HG03354 (cell line): ENCODE measurements at regions not wholly inside any gene's neighbourhood (a gene's known extent, or its start where the extent isn't known, plus 50 kb on each side); places are given as distances from the start of the nearest gene placed in this dataset.

Source experiments
- ATAC-seq: cut with Tn5 transposase; IDR thresholded peaks from one replicate; pipeline ENCODE4 v1.9.1; 2021; ENCODE audit warnings: mild to moderate bottlenecking; ENCODE audit not compliant: unreplicated experiment, poor library complexity, severe bottlenecking

- ATAC-seq = no peak
These were observed 99.1 kb downstream of the HRH4 start for GRCh38 chr18:24559526-24559925.

DNA sequence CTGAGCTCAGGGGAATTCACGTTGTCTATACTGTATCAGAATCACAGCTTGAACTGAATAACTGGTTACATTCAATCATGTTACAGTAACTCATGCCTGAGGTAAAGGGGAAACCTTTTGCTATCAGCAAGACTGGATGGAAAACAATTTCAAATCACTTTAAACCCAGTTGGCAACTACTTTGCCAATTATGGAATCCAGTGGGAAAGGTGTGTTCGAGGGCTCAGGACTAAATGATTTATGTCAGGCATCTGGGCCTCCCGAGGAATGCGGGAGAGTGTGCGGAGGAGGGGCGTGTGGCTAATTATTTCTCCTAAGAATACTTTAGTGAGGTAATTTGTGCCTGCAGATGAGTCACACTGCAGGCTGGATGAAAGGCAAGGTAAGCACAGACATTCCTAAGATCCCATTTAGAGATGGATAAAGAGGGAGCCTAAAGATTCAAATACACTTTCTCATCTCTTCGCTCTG, 100.1 kb downstream of the HRH4 start:
- ATAC-seq = no peak

DNA sequence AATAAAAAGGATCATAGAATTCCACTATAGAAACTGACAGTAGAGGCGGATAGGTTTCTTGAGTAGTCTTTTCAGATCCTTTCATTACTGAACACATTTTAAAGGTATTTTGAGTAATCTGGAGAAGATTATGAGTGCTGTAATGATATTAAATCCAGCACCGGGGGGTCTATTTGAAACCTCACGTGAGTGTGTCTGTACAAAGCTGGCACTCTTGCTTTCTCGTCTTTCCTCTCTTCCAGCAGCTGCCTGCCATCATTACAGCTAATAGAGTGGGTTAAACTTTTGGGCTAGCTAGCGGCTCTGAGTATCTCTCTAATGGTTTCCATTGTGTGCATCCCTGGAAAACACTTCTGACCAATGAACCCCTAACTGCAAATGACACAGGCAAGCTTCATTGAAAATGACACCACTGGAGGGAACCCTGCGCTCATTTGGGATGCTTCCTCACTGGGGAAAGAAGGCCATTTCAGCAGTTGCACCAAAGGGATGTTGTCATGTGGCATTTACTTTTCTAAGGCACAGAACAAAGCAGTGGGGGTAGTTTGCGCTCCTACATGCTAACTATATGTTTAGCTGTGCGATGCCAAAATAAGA, 101.0 kb downstream of the HRH4 start:
- ATAC-seq = no peak

- no peak for ATAC-seq
These were observed 106.8 kb downstream of the HRH4 start for GRCh38 chr18:24567199-24567598.

DNA sequence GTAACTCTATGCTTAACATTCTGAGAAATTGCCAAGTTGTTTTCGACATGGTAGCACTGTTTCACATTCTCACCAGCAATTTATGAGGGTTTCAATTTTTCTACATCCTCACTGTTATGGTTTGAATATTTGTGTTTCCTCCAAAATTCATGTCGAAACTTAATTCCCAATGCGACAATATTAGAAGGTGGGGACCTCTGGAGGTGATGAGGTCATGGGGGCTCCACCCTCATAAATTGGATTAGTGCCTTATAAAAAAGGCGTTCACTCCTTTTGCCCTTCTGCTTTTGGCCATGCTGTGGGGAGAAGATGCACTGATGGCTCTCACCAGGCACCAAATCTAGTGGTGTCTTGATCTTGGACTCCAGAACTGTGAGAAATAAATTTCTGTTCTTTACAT, 110.3 kb downstream of the HRH4 start:
- no peak for ATAC-seq

- no peak for ATAC-seq
These were observed 122.3 kb downstream of the HRH4 start for GRCh38 chr18:24582771-24583170.

DNA sequence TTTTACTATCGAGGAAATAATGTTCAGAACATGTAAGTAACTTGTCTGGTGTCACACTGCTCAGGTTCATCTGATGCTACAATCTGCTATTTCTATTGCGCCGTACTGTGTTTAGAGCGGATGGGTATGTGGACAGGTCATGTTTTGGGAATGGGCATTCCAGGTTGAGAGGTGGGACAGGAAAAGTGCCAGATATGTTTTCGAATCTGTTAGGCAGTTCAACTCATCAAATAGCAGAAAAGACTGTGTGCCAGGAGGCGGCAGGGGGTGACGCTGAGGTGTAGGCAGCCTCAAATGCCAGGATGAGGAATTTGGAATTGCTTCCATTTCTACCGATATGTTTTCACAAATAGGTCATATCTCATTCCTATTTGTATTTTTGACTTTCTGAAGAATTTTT, 123.8 kb downstream of the HRH4 start:
- no peak for ATAC-seq

DNA sequence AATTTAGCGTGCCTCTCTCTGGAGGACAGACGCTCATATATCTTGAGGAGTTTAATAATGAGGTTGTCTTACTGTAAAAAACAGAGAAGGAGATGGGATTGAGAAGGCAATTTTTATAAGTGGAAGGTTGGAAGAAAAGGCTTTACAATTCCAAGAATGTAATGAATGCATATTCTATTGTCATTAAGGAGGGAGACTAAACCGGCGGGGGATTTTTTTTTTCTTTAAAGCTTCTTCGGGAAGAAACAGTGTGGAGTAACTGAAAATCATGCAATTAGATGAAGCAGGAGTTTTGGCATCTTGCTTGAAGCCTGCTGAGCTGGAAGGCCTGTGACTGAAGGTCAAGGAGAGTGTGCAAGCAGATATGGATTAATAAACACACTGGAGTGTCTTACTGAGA, 124.4 kb downstream of the HRH4 start:
- no peak for ATAC-seq

DNA sequence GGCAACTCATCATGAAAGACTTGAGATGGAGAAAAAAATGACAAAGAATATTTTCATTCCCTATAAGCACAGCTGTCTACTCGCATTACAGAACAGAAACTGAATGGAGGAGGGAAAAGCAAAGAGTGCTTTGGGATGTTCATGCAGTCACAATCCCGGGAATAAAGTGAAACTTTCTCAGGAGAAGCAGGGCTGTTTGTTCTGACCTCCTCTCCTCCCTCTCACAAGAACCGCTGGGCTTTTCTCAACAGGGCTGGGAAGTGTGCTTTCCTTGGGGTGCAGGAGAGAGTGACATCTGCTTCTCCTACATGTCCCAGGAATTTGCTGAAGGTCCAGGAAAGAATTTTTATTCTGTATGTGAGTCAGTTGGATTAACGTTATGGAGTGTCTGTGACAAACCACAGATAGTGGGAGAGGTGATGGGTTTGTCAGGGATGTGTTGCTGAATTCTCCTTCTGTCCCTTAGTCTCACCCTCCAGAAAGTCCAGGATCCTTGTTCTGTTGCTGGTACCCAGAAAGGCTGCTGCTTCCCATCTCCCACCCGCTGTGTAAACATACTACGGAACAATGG, 125.6 kb downstream of the HRH4 start:
- ATAC-seq = no peak

DNA sequence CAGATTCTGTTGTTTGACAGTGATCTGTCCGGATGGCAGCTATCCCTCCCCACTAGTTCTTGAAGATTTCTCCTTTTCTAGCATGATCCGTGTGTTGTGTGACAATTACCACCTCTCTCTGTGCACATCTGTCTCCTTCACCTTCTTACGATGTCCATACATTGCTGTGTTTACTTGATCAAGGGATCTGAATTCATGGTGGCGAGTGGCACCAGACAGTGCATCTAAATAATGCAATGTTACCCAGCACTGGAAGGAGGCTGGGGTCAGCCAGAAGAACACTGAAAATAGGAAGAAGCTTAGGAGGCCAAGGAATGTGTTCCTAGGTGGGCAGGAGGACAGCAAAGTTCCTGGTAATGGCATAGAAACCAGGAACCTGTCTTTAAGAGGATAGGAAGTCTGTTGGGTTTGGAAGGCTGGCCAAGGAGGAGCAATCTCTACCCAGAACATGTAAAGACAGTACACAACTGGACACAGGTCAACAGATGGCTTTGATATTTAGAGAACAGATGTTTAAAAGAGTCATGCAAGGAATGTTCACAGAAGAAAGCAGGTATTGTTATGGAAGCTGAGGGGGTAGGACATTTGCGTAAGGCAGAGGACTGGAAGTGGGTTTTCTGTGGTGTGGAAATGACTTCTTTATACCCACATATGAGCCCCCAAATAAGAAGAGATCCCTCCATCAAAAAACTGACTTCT, 126.4 kb downstream of the HRH4 start:
- no peak for ATAC-seq

- no peak for ATAC-seq
These were observed 128.0 kb downstream of the HRH4 start for GRCh38 chr18:24588440-24588839.

DNA sequence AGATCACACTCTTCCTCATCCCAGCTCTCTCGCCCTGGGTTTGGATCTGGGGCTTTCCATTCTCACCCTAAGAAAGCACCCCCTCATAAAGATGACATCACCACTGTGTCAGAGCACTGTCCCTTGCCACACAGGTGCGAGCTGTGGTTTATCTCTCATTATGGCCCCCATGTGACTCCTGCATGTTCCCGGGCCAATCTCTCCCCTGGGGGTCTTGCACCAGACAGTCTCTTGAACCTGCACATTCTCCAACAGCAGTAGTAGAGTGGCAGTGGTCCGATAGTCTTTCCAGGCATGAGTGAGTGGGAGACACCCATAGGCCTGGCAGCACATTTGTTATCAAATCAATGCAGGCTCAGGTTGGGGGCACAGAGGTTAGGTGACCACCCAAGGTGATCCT, 130.5 kb downstream of the HRH4 start:
- ATAC-seq = no peak

GRCh38 chr18:24593401-24593800, 133.0 kb downstream of the HRH4 start:
- ATAC-seq = no peak

GRCh38 chr18:24593886-24594285, 133.4 kb downstream of the HRH4 start:
- ATAC-seq = no peak

GRCh38 chr18:24595561-24596031, 135.2 kb downstream of the HRH4 start:
- ATAC-seq = no peak

GRCh38 chr18:24600076-24600654, 139.7 kb downstream of the HRH4 start:
- ATAC-seq = no peak

DNA sequence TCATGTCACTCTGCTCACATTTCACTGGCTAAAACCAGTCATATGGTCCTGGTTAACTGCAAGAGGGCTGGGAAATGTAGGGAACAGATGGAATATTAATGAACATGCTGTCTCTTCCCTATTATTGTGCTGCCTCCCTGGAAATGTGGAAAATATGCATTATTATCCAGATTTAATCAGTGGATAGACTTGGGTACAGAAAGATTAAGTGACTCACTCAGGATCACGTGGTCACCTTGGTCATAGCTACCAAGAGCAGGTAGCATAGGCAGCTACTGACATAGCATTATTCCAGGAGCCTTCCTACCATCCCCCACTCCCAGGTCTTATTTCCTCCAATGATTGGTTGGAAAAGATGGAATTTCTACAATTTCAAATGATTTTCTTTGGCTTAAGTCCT, 141.1 kb downstream of the HRH4 start:
- ATAC-seq = no peak

DNA sequence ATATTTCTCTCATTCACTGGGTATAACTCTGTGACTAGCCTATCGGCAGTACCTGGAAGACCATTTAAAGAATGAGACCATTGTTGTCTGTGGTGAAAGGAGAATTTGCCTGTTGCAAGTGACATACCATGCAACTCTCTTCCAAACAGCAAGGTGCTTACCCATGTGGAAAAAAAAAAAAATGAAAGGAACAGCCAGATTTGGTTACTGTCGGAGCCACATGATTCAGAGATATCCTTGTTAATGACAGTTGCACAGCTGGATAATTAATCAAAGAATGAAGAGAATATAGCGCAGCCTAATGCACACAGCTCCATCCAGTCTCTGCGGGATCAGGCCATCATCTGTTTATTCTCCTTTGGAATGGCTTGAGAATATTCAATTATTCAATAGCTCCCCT, 141.8 kb downstream of the HRH4 start:
- ATAC-seq = no peak

- ATAC-seq = no peak
These were observed 142.7 kb downstream of the HRH4 start for GRCh38 chr18:24603151-24603550.

DNA sequence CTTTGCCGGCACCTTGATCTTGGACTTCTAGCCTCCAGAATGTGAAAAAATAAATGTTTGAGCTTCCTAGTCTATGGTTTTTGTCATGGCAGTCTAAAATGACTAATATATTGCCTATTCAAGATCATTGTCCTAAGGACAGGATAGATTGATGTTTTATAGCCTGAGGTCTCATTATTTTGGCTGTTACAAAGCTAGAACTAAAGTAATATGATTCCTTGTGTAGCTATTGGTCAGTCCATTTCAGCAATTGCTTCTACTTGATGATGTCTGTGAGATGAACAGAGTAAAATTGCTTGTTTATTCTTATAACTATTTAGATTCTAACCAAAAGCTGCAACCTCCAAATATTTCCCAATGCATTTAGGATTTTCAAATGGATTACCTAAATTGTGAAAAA, 145.0 kb downstream of the HRH4 start:
- ATAC-seq = no peak

DNA sequence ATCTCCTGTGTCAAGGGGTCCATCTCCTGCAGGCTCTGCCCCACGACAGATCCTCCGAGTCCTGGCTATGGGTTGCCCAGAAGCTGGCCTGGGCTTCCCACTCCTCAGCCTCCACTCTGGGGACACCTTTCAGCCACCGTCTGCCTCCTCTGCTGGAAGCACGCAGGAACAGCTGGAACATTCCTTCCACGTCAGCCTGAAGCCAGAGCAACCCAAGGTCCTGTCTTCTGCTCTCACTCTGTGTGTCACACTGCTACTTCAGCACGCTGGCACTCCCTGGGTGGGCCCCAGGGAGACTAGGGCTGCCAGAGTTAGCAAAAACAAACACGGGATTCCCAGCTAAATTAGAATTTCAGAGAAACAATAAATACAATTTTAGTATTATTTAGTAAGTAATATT, 148.8 kb downstream of the HRH4 start:
- no peak for ATAC-seq
